Dermis blood vessel endothelial cell (primary cell): ENCODE measurements at regions not wholly inside any gene's neighbourhood (a gene's known extent, or its start where the extent isn't known, plus 50 kb on each side); places are given as distances from the start of the nearest gene placed in this dataset.

ENCODE experiments used
- DNase-seq: peaks from one replicate; pipeline ENCODE4 v3.0.0; 2010

DNA sequence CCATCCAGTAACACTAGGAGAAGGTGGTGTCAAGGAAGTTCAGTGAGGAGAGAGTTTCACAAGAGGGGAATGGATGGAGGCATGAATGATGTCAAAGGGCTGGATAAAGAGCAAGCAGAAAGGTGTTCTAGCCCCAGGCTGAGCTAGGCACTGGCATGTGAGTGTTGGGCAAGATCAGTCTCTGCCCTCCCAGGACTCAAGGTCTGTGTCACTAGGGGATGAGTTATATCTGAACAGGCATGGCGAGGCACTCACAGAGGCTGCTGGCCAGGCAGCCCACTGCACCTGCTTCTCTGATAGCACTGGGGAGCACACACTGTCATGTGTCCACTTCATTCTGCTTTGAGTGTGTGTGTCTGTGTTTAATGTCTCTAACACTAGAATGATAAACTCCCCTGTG is 903.8 kb downstream of the BCL11B start:
- DNase-seq, result no peak

DNA sequence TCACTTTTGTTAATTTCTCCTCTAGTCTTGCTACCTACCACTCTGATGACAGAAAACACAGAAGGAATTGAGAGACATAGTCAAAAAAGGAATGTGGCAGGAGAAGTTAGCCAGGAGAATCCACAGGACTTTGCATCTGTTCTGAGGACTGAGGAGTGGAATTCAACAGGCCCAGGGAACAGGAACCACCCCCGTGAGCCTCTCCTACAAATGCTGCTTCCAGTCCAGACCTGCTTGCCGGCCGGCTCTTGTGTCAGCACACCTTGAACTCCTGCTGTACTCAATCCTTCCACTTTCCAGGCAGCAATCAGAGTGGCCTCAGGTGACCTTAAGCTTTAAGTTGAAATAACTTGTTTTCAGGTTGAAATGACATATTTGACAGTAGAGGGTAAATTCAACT is 903.1 kb downstream of the BCL11B start:
- no peak for DNase-seq

DNA sequence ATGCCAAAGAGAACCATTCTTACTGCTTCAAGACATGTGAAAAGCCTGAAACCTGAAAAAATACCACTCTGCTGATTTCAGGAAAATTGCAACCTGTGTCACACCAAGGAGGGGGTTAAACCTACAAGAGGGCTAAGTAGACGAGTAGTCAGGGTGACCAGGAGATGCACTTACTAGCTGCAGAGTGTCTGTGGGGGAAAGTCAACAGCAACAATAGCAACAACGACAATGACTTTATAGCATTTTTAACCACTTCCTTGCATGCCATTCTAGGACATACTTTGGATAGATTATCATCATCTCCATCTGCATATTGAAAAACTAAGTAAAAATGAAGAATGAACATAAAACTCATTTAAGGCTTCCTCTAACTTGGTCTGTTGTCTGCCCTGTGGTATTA is 902.7 kb downstream of the BCL11B start:
- DNase-seq, result no peak

DNA sequence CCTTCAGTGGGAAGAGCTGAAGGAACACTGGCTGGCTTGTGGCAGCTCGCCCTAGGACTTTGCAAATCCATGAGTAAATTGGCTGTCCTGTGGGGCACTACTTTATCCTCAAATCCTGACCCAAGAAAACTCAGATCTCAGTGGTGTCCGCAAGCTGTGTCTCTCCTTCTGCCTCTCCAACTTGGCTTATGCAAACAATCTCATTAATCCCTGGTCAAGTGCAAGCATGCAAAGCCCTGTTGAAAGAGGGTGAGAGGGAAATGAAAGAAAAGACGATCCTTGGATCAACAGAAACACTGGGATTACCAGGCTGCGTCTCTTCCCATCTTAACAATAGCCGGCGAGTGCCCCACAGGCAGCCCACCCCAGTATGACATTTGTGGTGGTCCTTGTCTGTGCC is 901.6 kb downstream of the BCL11B start:
- no peak for DNase-seq

DNA sequence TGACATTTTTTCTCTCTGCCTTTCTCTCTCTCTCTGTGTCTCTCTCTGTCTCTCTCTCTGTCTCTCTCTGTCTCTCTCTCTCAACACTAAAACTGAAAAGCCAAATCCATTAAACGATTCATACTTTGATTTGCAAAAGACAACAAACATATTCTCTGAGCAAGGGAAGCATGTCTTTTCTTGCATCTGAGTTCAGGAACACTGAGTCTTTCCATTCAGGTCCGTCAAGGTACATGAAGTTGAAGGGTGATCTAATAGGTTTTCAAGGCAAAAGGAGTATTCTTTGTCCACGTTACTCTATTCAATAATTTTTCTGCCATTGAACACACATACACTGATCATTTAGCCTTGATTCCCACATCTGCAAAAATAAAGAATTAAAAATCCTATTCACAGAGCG is 900.9 kb downstream of the BCL11B start:
- no peak for DNase-seq

DNA sequence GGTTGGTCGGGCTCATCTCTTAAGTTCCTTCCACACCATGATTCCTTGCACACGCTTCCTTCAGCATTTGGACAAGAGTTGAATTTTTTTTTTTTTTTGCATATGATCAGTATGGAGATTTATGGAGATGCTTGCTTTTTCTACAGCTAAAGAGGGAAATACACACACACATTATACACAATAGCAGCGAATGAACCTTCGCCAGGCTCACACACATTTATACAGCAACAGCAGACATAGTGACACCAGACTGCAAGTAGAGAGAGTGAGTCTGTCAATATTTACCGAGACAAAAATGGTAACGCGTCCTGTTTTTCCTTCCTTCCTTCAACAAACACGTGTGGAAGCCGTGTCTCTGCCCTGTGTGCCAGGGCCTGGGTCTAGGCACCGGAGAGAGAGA is 897.9 kb downstream of the BCL11B start:
- no peak for DNase-seq

DNA sequence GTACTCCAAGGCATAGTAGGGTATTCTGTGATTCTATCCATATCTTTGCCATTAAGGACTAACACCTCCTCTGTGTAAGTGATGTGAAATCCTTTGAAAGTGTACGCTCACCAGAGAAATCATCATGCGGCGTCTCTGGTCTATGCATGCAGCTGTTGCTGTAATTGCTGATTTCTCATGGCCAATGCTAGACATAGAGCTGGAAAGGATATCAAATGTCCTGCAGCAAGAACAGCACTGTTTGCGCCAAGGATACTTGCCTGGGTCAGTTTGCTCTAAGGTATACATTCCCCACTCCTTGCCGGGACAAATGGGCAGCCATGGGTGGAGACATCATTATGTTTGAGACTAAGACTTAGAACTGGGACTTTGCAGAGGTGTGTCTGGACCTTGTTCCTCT is 896.4 kb downstream of the BCL11B start:
- DNase-seq, result no peak

DNA sequence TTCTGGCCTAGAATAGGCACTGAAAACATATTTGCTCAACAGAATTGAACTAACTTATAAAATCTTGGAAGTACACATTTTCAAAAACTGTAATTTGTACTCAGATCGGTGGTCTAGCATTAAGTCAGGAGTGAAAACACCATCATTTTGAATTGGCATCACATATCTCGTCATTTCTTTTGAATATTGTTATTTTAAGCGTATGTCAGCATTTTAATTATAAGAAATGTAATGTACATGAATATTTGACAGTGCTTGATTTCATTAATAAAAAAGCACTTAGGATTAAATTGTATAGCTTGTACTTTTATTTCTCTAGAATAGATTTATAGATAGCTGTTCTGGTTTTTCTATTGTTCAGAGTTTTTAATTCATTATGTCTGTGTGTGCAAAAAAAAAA is 892.2 kb downstream of the BCL11B start:
- no peak for DNase-seq

DNA sequence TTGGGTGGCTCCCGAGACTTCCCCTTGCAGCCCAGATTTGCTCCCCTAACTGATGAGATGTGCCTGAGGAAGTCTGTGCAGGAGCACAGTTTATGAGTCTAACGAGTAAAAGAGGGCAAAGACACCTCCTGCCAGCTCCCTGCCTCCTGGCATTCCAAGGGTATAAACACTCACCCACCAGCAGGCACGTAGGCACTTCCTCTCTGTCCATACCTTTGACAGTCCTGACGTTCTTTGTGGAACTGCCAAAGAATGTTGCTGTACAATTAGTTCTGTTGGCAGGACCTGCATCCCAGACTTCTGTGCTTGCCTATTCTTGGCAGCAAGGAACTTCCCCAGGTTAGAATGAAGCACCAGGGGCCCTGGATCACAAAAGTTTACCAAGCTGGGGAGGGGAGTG is 889.3 kb downstream of the BCL11B start:
- no peak for DNase-seq

DNA sequence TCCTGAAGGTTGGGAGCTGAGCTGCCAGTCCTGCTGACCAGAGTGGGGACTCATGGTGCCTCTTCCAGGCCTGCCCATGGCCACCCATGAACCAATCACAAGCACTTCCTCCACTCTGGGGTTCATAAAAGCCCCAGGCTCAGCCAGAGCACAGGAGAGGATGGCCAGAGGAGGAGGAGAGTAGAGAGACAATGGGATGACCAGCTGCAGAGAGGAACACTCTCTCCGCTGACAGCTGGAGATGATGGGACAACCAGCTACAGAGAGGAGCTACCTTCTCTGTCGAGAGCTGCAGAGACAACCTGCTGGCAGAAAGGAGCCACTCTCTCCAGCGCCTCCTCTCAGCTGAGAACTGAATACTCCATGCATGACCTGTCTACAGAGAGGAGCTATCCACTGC is 886.1 kb downstream of the BCL11B start:
- DNase-seq, result no peak

DNA sequence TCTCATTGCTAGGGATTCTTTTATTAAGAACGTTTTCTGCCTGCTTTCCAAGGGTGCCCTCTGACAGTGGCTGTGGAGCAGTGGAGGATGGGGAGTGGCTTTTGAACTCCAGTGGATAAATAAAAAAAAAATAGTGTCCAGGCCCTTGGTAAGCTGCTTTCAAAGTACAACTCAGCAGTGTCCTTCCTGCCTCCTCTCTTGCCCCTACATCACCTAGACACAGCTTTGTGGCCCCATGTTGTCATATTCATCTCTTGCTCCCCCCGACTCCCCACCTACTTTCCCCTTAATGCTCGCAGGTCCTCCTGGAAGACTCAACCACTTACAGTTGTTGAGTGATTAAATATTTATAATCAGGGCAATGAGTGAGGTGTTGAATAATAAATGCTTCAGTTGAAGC is 880.9 kb downstream of the BCL11B start:
- DNase-seq, result no peak

DNA sequence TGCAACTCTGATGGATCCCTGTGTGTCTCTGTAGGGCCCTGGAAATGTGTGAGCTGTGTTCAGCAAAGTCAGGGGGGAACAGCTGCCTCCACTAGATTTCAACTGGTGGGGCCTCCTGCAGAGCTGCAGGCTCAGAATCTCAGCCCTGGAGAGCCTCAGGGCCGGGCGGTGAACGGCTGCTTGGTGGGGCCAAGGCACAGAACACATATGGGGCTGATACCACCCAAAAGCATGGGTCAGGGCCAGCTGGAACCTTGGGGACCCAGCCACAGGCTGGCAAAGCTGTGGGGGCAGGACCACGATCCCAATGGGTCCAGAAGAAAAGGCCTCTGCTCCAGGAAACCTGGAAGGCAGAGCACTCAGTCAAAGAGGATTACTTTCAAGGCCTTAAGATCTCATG is 878.5 kb downstream of the BCL11B start:
- DNase-seq, result no peak

DNA sequence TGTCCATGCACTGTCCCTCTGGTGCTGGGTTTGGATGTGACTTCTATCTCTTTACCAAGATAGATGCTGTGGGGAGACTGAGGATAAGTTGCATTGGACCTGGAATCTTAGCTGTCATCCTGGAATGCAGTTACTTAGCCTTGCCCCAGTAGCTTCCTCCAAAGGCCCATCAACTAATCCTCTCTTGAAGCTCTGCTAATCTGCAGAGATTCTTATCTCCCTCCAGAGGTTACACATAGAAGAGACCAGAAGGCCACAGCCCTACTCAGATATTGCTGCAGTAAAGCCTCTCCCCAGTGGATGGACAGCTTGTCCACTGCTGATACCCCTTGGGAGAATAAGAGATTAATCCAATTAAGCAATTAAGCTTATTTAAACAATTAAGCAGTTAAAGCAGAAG is 867.2 kb downstream of the BCL11B start:
- DNase-seq, result no peak

DNA sequence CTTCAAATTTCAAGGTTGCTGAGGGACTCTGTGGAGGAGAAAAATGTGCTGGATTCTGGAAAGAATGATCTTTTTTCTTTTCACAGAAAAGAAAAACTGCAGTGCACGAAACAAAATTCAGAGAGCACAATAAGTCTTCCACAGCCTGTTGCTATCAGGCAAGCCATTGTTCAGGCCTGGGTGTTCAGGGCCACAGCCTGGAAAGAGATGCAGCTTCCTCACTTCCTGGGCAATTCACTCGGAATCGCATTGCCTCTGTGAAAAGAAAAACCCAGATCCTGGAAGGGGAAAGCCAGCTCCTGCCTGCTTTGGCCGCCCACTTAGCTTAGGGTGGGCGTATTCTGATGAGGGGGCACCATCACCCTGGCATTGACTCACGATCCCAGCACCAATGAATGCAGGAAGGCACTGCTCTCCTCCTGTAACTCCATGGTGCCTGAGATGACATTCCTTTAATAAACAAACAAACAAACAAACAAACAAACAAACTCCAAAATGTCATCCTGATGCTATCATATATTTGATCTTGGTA is 863.9 kb downstream of the BCL11B start:
- no peak for DNase-seq

DNA sequence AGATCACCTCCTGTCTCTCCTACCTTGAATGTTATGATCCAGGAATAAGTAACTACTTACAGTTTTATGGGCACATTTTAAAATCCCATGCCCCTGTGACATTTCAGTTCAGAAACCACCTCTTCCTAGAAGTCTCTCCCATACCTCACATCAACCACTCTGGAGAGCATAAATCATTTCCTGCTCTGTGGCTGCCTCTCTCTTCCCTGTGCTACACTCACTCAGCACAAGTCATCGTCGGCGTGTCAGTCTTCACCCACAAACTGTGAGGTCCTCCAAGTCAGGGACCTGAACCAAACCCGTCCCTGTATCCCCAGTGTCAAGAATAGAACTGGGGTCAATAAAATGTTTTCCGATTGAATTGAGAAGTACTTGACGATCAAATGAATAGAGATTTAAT is 863.3 kb downstream of the BCL11B start:
- DNase-seq, result no peak

DNA sequence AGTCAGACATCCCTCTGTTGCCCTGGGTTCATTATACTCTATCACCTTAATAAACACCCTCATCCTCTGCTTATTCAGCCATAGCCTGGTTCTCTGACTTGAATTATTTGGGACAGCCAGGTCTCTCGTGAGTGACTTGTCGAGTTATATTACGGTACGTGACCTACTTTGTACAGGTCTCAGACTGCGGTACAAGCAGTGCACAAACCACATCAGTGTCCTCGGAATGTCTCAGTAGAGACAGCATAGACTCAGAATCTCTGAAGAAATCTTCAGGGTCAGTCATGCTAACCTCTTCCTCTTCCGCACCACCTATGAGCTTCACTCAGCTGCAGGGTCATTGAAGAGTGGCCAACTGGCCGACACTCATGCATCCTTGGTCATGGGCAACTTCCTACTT is 860.8 kb downstream of the BCL11B start:
- no peak for DNase-seq

DNA sequence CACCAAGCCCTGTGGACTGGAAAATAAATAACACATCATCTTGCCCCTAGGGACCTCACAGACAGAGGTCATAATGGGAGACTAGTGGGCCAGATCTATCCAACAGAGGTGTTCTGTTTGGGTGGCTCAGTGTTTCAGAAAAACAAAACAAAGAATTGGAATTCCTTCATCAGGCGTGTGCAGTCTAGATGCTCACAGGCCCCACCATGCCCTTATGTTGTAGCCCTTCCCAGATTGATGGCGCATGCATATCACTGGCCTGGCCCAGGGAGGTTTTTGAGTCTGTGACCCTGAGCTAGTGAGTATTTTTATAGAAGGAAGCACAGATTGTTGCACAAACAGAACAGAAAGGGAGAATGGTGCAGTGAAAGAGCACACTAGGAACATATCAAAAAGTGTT is 859.6 kb downstream of the BCL11B start:
- DNase-seq, result no peak

DNA sequence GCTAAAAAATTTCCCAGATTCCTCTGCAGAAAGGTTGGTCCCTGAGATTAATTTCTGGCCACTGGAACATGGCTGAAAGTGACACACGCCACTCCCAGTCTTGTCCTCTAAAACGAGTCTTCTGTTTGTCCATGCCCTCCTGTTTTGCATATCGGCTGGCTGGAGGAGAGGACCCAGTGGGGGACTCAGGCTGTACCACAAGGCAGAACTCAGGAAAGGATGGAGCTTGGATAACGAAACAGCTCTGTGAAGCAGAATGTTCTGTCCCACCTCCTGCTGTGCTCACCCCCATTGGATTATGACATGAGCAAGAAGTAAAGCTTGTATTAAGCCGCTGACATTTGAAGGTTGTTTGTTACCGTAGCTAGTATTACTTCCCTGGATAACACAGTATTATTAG is 856.2 kb downstream of the BCL11B start:
- DNase-seq, result no peak

DNA sequence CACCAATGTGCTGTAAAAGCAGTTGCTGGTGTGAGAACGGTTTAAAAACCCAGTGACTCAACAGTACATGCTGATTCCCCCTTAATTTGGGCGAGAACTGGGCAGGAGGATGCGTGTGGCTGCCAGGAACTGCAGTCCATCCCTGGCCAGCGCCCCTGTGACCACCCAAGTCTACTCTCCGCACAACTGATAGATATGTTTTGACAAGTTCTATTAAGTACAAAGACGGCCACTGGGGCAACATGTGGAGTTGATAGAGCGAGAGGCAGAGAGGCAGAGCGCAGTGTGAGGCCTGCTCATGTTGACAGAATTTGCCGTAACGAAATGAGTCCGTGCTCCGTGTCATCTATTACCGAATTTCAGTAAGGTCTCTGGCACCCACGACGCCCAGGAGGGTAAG is 855.0 kb downstream of the BCL11B start:
- DNase-seq, result no peak

DNA sequence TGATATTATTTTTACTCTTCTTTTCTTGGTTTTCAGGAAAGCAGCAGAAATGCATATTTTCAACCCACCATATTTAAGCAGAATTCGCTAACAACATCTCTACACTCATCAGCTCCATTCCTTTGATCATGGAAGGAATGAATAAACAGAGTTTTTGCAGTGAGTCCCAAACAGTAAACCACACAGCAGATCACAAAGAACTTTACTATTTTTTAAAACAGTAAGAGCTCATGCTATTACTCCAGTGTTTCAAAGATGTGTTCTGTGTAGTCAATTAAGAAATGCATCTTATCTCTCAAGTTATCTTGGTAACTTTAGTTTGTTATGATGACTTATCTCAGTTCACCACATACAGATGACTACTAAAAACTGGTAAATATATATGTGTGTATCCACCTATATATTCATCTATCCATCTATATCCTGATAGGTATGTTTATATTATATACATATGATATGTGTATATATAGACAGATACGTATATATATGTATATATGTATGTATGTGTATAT is 843.5 kb downstream of the BCL11B start:
- DNase-seq, result no peak

DNA sequence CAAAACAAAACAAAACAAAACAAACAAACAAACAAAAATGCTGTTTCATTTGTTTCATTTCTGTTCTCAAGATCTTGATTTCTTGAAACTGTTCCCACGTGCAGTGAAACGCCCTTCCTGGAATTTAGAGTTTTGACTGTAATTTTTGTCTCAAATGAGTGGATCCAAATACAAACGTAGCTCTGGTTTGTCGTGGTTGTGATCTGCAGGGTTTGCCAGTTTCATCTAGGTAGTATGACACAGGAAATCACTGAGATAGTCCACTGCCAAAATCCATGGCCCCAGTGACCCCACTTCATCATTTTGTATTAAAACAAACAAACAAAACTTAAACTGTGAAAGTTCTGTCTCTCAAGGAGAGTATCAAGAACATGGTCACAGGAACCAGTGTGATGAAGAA is 838.6 kb downstream of the BCL11B start:
- no peak for DNase-seq

DNA sequence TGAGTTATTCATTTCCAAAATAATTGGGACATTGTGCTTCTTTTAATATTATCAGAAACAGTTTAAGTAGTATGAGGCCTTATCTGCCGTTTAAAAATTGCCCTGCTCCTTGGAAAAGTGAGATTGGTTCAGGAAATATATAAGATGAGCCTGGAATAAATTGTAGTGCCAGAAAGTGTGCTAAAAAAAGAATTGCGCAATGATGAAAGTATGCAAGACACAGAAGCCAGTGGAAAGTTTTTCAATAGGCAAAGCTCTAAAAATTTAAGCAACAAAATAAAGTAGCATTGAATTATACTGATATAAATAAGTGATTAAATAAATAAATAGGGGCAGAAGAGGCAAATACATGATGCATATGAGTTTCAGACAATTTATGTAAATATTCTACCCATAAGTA is 834.9 kb downstream of the BCL11B start:
- no peak for DNase-seq

DNA sequence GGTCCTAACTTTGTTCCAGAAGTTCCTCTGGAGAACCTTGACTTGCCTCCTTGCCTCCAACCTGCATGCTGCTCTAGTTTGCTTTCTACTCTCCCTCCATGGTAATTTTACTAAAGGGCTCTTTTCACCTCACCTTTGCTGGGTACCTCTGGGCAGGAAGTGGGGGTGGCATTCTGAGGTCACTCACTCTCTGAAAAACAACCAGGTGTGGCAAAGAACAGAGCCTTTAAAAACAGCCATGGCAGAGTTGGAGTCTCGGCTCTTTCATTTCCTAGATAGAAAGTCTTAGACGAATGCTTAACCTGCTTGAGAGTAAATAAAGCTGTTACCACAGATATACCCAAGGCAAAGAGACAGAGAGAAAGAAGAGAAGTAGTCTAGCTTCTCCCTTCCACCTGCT is 827.9 kb downstream of the BCL11B start:
- no peak for DNase-seq

DNA sequence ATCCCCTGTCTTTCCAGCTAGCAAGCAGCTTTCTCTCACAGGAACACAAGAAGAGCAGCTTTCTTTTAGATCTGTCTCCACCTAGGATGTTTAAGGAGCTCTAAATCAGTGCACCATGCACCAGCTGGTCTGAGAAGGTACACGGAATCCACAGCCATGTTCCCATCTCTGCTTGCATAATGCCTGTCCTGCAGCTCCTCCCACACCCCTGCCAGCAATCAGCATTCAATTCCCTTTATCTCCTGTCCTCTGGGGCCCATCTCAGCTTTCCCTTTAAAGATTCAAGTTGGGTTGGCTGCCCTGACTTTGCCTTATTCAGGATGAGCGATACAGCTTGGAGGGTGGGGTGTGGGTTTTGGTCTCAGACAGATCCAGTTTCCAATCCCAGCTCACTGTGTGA is 826.3 kb downstream of the BCL11B start:
- no peak for DNase-seq

DNA sequence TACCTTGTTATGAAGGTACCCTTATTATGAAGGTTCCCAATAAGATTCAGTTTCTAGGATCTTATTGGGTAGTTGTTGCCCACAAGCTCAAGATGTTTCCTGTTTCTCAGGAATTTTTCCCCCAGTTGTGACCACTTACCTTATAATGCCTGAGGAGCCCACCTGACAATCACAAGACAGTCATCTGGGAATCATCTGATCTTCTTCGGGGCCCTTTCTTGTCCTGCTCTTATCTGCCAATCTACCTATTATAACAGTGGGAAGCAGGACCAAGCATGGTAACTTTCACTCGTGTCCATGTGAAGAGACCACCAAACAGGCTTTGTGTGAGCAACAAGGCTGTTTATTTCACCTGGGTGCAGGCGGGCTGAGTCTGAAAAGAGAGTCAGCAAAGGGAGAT is 825.5 kb downstream of the BCL11B start:
- no peak for DNase-seq

DNA sequence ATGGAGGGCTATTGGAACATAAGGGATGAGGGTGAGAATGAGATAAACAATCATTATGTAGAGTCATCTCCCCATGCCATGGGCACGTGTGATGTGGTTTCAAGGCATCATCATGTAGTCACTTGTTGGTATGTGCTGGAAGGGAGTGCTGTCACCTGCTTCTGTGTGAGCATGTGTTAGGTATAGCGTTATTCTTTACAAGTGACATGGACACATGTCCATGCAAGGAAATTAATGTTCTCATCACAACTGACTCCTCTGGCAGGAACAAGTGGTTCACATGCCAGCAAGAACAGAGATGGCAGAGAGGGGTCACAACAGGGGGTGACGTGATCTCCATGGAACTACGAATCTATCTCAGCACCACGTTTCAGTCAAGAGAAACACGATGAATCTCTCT is 815.8 kb downstream of the BCL11B start:
- DNase-seq, result no peak
